Ovary (tissue), 7 donors: ENCODE measurements at regions not wholly inside any gene's neighbourhood (a gene's known extent, or its start where the extent isn't known, plus 50 kb on each side); places are given as distances from the start of the nearest gene placed in this dataset.

Source experiments
- DNase-seq, 5 donors: peaks; one replicate each; pipeline ENCODE4 v3.0.0-alpha.2; 2019 to 2020
- H3K27ac ChIP-seq, 2 donors: fragments of 200-600 bp; one replicate each; pipeline versions ENCODE4 v1.5.1 to v1.8.0; 2019 to 2022
- H3K27me3 ChIP-seq: fragments of 200-600 bp; one replicate; pipeline ENCODE4 v1.8.0; 2022
- H3K36me3 ChIP-seq: fragments of 200-600 bp; sonication (generic); one replicate; pipeline ENCODE4 v1.5.1; 2019
- H3K4me1 ChIP-seq: one replicate; pipeline ENCODE4 v1.8.1; 2013; ENCODE audit warnings: mild to moderate bottlenecking, moderate library complexity; ENCODE audit not compliant: insufficient read depth
- H3K4me3 ChIP-seq: fragments of 200-600 bp; sonication (generic); one replicate; pipeline ENCODE4 v1.5.1; 2017
- H3K9me3 ChIP-seq, 2 donors: fragments of 200-600 bp in 1 of 2; sonication (generic) in 1 of 2; one replicate each; pipeline versions ENCODE4 v1.5.1 to v1.8.1; 2013 to 2019; ENCODE audit warnings: mild to moderate bottlenecking in 1 of 2, moderate library complexity in 1 of 2
- EP300 ChIP-seq: sonication (generic); formaldehyde crosslinking; IDR thresholded peaks from one replicate; pipeline ENCODE4 v1.6.1; 2017; ENCODE audit warnings: antibody characterized with exemption
- POLR2A ChIP-seq: fragments of 450-650 bp; IDR thresholded peaks from one replicate; pipeline ENCODE4 v1.6.1; 2017; ENCODE audit warnings: antibody characterized with exemption, mild to moderate bottlenecking, moderate library complexity
- WGBS, 3 donors: extraction: QIAGEN DNeasy Blood & Tissue Kit in 1 of 3; methylation state at CpG; one replicate each; pipeline versions ENCODE4 v1.1.5 to v1.1.7; 2013 to 2017; 5-methylcytosine and 5-hydroxymethylcytosine counted together
- intact Hi-C, 4 donors: fragments of 100-400 bp; cut with DNase I; formaldehyde crosslinking; loops; one replicate each; pipeline versions ENCODE4 v1.11.0 to v1.15.1; 2022 to 2023
- TF ChIP-seq, protein P1 (sequence below), 3 donors: fragments of 450-650 bp in 2 of 3; fragments of 200-600 bp in 1 of 3; IDR thresholded peaks; one replicate each; pipeline versions ENCODE4 v1.5.1 to v1.8.0; 2016 to 2022; ENCODE audit warnings: antibody characterized with exemption in 3 of 3, mild to moderate bottlenecking in 1 of 3
- donor health status: DM: no; HTN: no; CAD: no; lungs with moderate emphysema.
- donor health status: DM: no; HTN: no; CAD: no.
- donor health status: Bipolar disorder and iron deficiency.
- donor health status: DM: no; HTN: no; CAD: no.
- donor health status: DM: yes; HTN: yes; CAD: no.

DNA sequence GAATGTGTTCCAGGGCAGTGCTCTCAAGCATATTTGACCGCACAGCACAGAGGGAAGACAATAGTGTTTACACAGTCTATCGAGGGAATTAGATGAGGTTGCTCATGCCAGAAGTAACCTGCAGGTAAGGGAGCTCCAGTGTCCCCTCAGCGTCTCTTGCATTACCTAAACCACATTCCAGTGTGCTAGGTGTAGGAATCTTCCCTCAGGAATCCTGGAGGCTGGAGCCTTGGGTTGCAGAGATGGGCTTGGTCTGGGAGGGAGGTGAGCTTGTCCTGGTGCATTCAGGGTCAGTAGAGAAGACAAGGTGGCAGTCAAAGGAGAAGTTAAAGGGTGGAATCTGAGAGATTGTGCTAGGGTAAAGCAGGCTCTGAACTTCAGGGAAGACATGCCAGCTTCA lies 56.3 kb downstream of the SOX14 start:
- WGBS, 3 donors = 67 to 86% (median 85%) methylated on average over 3 of the region's 3 CpGs
- no peak overlapping the region for H3K27ac ChIP-seq
- intact Hi-C loops = no loop called here

DNA sequence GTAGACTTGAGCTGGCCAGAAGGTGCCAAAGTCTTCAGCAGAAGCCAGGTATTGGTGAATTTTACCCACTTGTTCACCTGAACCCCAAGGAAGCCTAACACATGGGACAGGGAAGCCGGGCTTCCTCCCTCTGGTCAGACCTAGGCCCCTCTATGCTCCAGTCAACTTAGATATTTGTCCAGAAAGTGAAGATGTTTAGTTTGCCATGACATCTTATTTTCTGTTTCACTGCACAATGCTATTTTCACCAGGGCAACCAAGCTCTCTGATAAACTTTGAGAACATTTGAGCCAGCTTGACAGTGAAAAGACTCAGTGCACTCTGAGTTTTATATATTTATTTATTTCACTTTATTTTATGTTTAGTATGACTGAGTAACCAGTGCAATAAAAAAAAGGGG lies 71.0 kb downstream of the SOX14 start:
- Histone ChIP-seq H3K4me3 (no peak overlapping the region), H3K27ac (no peak overlapping the region), H3K4me1 (no peaks in the 10 kb centered on the region), H3K27me3 (no peaks in the 10 kb centered on the region), H3K36me3 (no peaks in the 10 kb centered on the region), H3K9me3 (no peaks in the 10 kb centered on the region)
- no peak for TF ChIP-seq EP300
- TF ChIP-seq, protein P1, sequence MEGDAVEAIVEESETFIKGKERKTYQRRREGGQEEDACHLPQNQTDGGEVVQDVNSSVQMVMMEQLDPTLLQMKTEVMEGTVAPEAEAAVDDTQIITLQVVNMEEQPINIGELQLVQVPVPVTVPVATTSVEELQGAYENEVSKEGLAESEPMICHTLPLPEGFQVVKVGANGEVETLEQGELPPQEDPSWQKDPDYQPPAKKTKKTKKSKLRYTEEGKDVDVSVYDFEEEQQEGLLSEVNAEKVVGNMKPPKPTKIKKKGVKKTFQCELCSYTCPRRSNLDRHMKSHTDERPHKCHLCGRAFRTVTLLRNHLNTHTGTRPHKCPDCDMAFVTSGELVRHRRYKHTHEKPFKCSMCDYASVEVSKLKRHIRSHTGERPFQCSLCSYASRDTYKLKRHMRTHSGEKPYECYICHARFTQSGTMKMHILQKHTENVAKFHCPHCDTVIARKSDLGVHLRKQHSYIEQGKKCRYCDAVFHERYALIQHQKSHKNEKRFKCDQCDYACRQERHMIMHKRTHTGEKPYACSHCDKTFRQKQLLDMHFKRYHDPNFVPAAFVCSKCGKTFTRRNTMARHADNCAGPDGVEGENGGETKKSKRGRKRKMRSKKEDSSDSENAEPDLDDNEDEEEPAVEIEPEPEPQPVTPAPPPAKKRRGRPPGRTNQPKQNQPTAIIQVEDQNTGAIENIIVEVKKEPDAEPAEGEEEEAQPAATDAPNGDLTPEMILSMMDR (IDR thresholded peaks at IDR 0.05) = no peak
- no peak for TF ChIP-seq POLR2A
- intact Hi-C loops = no loop called here
- WGBS, 3 donors = 87 to 91% (median 88%) methylated on average over 1 of the region's 1 CpG
- DNase-seq = no peak

More for the DNA sequence above, 56.3 kb downstream of the SOX14 start:
- H3K4me1 ChIP-seq = no peaks in the 10 kb centered on the region
- TF ChIP-seq, protein P1 (IDR thresholded peaks at IDR 0.05) = no peak
- TF ChIP-seq EP300 (no peak), POLR2A (no peak)
- H3K9me3 ChIP-seq = no peaks in the 10 kb centered on the region
- no peak for DNase-seq
- H3K36me3 ChIP-seq = no peaks in the 10 kb centered on the region
- H3K27me3 ChIP-seq = no peaks in the 10 kb centered on the region
- no peak overlapping the region for H3K4me3 ChIP-seq

DNA sequence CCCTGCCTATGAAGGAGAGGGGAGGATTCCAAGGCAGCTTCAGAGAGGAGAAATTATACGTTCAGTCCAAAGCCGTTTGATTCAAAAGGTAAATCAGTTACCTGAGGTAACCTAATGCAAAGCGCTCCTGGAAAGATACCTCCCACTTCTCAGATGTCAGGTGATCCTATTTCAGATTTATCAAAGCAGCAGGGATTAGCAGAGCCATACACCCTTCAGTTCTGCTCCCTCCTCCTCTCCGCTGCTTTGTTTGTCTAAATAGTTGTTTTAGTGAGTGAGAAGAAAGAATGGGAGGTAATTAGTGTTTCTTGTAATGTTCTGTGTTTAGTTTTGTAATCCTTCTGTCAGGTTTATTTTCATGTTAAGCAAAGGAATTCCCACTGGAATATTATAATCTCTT lies 81.1 kb downstream of the SOX14 start:
- no peaks in the 10 kb centered on the region for H3K9me3 ChIP-seq
- TF ChIP-seq POLR2A (no peak), EP300 (no peak)
- TF ChIP-seq, protein P1 (IDR thresholded peaks at IDR 0.05) = no peak
- no peak overlapping the region for H3K27ac ChIP-seq
- no peak for DNase-seq
- 8 to 12% (median 10%) methylated on average over 4 of the region's 4 CpGs for WGBS, 3 donors
- intact Hi-C loops = no loop called here
- no peaks in the 10 kb centered on the region for H3K4me1 ChIP-seq
- H3K27me3 ChIP-seq = no peaks in the 10 kb centered on the region
- H3K4me3 ChIP-seq = no peak overlapping the region
- no peaks in the 10 kb centered on the region for H3K36me3 ChIP-seq

DNA sequence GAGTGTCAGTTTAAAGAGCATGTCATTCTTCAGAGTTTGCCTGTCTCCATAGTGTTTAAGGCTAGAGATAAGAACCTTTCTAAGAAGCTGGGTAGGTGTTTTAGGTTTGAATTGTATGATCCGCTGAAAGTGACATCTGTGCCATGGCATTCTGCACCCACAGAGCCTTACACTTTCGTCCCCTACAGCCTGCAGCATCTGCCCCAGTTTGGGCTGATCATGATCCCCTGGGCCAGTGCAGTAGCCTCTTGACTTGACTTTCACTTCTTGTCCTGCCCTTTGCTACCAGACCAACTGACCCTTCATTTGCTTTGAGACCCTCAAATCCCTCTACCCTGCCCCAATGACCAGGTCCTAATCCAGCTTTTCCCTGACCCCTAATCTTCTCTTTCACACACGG lies 81.6 kb downstream of the SOX14 start:
- Histone ChIP-seq H3K36me3 (no peaks in the 10 kb centered on the region), H3K27me3 (no peaks in the 10 kb centered on the region), H3K4me3 (no peak overlapping the region), H3K4me1 (no peaks in the 10 kb centered on the region), H3K9me3 (no peaks in the 10 kb centered on the region), H3K27ac (no peak overlapping the region)
- intact Hi-C loops = no loop called here
- no peak for DNase-seq
- no peak for TF ChIP-seq EP300
- TF ChIP-seq, protein P1 (IDR thresholded peaks at IDR 0.05) = no peak
- no peak for TF ChIP-seq POLR2A
- WGBS, 3 donors = 61 to 65% (median 63%) methylated on average over 3 of the region's 3 CpGs

DNA sequence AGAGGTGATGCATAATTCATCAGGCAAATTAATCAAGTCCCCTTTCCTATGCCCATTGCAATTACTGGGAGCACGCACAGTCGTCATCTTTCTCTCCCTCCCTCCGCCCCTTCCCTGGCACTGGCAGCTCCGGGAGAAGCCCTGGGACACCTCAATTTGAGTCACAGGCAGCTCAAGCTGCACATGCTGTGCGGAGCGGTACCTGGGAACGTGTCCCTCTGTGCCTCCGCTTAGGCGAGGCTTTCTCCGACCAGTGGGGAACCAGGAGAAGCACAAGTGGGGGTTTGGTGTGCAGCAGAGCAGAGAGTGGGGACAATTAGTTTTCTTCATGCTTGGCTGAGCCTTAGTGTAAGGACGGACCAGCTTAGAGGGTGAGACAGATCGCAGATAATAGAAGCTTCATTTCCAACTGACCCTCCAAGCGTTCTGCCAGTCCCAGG lies 88.3 kb downstream of the SOX14 start:
- no peak for TF ChIP-seq EP300
- TF ChIP-seq POLR2A = no peak
- TF ChIP-seq, protein P1 (IDR thresholded peaks at IDR 0.05) = no peak
- DNase-seq = no peak
- Histone ChIP-seq H3K27me3 (no peaks in the 10 kb centered on the region), H3K9me3 (no peaks in the 10 kb centered on the region), H3K4me1 (no peaks in the 10 kb centered on the region), H3K4me3 (no peak overlapping the region), H3K27ac (no peak overlapping the region), H3K36me3 (no peaks in the 10 kb centered on the region)
- WGBS, 3 donors = 55 to 75% (median 68%) methylated on average over 13 of the region's 13 CpGs
- intact Hi-C loops = no loop called here
